BE2C (cell line): ENCODE measurements at regions not wholly inside any gene's neighbourhood (a gene's known extent, or its start where the extent isn't known, plus 50 kb on each side); places are given as distances from the start of the nearest gene placed in this dataset.
A peak's percentile ranks its signal among the peaks of the same experiment; 100 is the strongest.

ENCODE experiments used
- DNase-seq: peaks from one replicate; pipeline ENCODE4 v3.0.0-alpha.2; 2020
- H3K27me3 ChIP-seq: fragments of 250-450 bp; sonication (Bioruptor Pico); 2 replicates; pipeline ENCODE4 v1.5.1; 2020; ENCODE audit warnings: mild to moderate bottlenecking
- H3K36me3 ChIP-seq: fragments of 250-450 bp; sonication (Bioruptor Pico); 2 replicates; pipeline ENCODE4 v1.5.1; 2020; ENCODE audit warnings: mild to moderate bottlenecking
- H3K4me1 ChIP-seq: fragments of 250-450 bp; sonication (Bioruptor Pico); 2 replicates; pipeline ENCODE4 v1.5.1; 2020
- H3K4me3 ChIP-seq: 2 replicates; pipeline ENCODE4 v1.5.1; 2011; ENCODE audit warnings: low read depth, low read length
- H3K9me3 ChIP-seq: fragments of 250-450 bp; sonication (Bioruptor Pico); 2 replicates; pipeline ENCODE4 v1.5.1; 2020
- CTCF ChIP-seq: IDR thresholded peaks from 2 replicates; pipeline ENCODE4 v1.5.1; 2012; ENCODE audit warnings: mild to moderate bottlenecking, low read depth, low read length

- TF ChIP-seq CTCF = no peak
- H3K9me3 ChIP-seq = no peaks in the 10 kb centered on the region; the same call in 1 of the 2 replicates
- DNase-seq = no peak
- H3K27me3 ChIP-seq = no peaks in the 10 kb centered on the region
- peaks cover 4% of the 10 kb centered on the region for H3K4me1 ChIP-seq
- H3K4me3 ChIP-seq = no peak overlapping the region
- no peaks in the 10 kb centered on the region for H3K36me3 ChIP-seq
Measured at GRCh38 chr1:208438112-208438699, 194.0 kb upstream of the PLXNA2 start.

DNA sequence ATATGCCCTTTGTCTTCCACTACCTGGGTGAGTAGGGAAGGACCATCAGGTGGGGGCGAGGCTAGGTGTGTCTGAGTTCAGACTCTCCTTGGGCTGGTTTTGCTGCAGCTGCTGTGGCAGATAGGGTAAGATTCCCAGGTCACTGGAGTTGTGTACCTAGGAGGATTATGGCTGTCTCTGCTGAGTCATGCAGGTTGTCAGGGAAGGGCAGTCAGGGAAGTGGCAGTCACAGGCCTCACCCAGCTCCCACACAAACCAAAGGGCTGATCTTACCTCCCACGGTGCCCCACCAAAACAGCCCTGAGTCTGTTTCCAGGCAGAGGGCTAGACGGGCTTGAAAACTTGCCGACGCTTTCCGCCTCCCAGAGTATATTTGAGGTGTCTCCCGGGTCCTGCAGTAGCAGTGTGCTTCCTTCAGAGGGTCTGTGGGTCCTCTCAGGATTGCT is 201.6 kb upstream of the PLXNA2 start:
- Histone ChIP-seq H3K27me3 (no peaks in the 10 kb centered on the region), H3K4me1 (peaks cover 37% of the 10 kb centered on the region), H3K4me3 (peak overlapping the region; percentile 21), H3K36me3 (no peaks in the 10 kb centered on the region), H3K9me3 (no peaks in the 10 kb centered on the region)
- no peak for DNase-seq
- peak; percentile 30 for TF ChIP-seq CTCF

GRCh38 chr1:208446271-208446691 is 202.1 kb upstream of the PLXNA2 start:
- DNase-seq = peak; percentile 49
- Histone ChIP-seq H3K27me3 (no peaks in the 10 kb centered on the region), H3K36me3 (no peaks in the 10 kb centered on the region), H3K9me3 (no peaks in the 10 kb centered on the region), H3K4me3 (peak overlapping the region; percentile 21), H3K4me1 (peaks cover 40% of the 10 kb centered on the region)
- TF ChIP-seq CTCF = no peak

DNA sequence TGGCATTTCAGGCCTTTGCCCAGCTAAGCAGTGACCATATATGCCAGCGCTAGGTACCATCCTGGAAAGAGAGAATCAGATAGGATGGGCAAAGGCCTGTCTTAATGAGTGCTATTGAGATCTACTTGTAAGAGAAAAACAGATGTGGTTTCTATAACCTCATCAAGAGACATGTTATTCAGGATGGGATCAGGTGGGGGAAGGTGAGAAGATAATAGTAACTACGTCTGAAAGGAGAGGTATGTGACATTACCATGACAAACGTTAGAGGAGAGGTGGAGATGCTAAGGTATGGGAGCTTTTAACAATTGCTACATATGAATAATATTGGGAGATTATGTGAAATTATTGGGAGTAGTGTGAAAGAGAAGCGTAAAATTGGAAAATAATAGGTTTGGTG is 204.2 kb upstream of the PLXNA2 start:
- Histone ChIP-seq H3K27me3 (no peaks in the 10 kb centered on the region), H3K4me1 (peaks cover 49% of the 10 kb centered on the region), H3K4me3 (no peak overlapping the region), H3K36me3 (no peaks in the 10 kb centered on the region), H3K9me3 (no peaks in the 10 kb centered on the region)
- no peak for DNase-seq
- no peak for TF ChIP-seq CTCF

- 0 out of 2 replicates have a peak, but pooled peaks have one; percentile 4 for TF ChIP-seq CTCF
- no peaks in the 10 kb centered on the region for H3K27me3 ChIP-seq
- peaks cover 49% of the 10 kb centered on the region for H3K4me1 ChIP-seq
- no peak for DNase-seq
- no peak overlapping the region for H3K4me3 ChIP-seq
- H3K36me3 ChIP-seq = no peaks in the 10 kb centered on the region
- no peaks in the 10 kb centered on the region for H3K9me3 ChIP-seq
Measured at GRCh38 chr1:208449951-208450350, 205.8 kb upstream of the PLXNA2 start.

DNA sequence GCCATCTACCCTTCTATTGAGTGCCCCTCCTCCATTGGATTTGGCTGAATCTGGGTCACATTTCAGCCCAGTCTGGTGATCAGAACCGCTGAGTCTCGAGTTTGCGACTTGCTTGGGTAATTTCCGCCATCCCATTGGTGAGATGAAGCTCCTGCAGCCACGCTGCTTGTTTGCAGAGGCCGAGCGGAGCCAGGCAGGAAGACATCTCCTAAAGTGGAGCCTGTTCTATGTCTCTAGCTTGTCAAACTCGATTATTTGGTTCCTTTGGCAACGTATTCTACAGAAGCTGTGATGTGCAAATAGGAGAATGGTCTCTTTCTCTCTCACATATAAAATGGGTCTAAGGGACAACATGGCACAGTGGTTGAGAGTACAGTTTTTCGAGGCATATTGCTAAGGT is 206.8 kb upstream of the PLXNA2 start:
- Histone ChIP-seq H3K9me3 (no peaks in the 10 kb centered on the region), H3K27me3 (no peaks in the 10 kb centered on the region), H3K4me1 (peaks cover 40% of the 10 kb centered on the region), H3K4me3 (no peak overlapping the region), H3K36me3 (no peaks in the 10 kb centered on the region)
- peak; percentile 74 for DNase-seq
- no peak for TF ChIP-seq CTCF
